Left ventricle myocardium superior (tissue), 1 donor: ENCODE measurements at regions not wholly inside any gene's neighbourhood (a gene's known extent, or its start where the extent isn't known, plus 50 kb on each side); places are given as distances from the start of the nearest gene placed in this dataset.
"Not testable (repeated sequence)": the region's sequence is repeated elsewhere in the genome, so short reads cannot be mapped to it uniquely, and the experiment has no call there.

Source experiments
- ATAC-seq: fragments of 200-7000 bp; cut with Tn5 transposase; one replicate; pipeline ENCODE4 v1.9.1; 2020; ENCODE audit warnings: mild to moderate bottlenecking, moderate library complexity
- DNase-seq: peaks from one replicate; pipeline ENCODE4 v3.0.0-alpha.2; 2020
- intact Hi-C: fragments of 100-400 bp; cut with micrococcal nuclease; formaldehyde crosslinking; loops from one replicate; pipeline ENCODE4 v1.11.0; 2022
- donor health status: DM: no; HTN: yes; CAD: no; lungs with severe emphysema.

DNA sequence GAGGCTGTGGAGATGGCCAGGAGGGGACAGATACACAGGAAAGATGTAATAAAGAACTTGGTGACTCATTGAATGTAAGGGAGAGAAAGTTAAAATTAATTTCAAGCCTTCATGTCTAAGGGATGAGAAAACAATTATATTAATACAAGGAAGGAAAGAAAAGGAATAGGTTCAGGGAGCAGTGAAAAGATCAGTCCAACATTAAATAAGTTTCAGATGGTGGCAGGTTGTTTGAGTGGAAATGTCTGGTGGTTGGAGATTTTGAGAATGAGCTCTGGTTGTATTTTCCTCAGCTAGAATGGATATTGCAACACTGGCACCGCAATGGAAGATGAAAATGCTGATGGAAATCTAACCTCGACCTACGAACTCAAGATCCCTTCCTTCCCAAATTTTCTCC, 304.3 kb downstream of the COL12A1 start:
- DNase-seq = no peak
- ATAC-seq = no peak
- intact Hi-C loops = no loop called here

- ATAC-seq = no peak
- no peak for DNase-seq
- intact Hi-C loops = no loop called here
Observed at GRCh38 chr6:74899416-74899815, 306.4 kb downstream of the COL12A1 start.

- intact Hi-C loops = no loop called here
- ATAC-seq = no peak
- peak; percentile 23 for DNase-seq
Observed at GRCh38 chr6:74892091-74892490, 313.8 kb downstream of the COL12A1 start.

GRCh38 chr6:74891349-74891831, 314.5 kb downstream of the COL12A1 start:
- peak; percentile 96 for ATAC-seq
- DNase-seq = peak; percentile 25
- intact Hi-C loops = no loop called here

GRCh38 chr6:74889635-74890034, 316.2 kb downstream of the COL12A1 start:
- no peak for DNase-seq
- no peak for ATAC-seq
- intact Hi-C loops = no loop called here

DNA sequence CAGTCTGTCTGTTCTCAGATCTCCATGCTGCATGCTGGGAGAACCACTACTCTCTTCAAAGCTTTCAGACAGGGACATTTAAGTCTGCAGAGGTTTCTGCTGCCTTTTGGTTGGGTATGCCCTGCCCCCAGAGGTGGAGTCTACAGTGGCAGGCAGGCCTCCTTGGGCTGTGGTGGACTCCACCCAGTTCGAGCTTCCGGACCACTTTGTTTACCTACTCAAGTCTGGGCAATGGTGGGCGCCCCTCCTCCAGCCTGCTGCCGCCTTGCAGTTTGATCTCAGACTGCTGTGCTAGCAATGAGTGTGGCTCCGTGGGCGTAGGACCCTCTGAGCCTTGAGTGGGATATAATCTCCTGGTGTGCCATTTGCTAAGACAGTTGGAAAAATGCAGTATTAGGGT, 317.1 kb downstream of the COL12A1 start:
- intact Hi-C loops, DNase-seq: not testable (repeated sequence)

GRCh38 chr6:74879976-74880375, 325.9 kb downstream of the COL12A1 start:
- no peak for ATAC-seq
- DNase-seq = no peak
- intact Hi-C loops = no loop called here

More for the DNA sequence above, 317.1 kb downstream of the COL12A1 start:
- not testable (repeated sequence) for ATAC-seq

DNA sequence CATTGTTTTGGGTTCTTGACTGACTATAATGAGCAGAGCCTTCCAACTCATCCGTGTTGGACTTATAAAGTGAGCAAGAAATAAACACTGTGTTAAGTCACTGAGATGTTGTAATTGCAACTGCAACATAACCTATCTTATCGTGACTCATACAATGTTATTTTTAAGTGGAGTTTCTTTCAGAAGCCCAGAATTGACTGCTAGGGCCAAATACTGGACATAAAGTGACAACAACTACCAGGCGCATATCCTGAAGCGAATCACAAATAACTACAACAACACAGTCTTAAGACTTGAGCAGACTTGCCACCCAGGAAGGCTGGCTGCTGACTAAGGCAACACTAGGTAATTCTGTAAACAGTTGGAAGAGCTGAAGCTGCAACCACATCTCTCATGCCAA, 326.6 kb downstream of the COL12A1 start:
- peak; percentile 74 for ATAC-seq
- no peak for DNase-seq
- intact Hi-C loops = no loop called here

DNA sequence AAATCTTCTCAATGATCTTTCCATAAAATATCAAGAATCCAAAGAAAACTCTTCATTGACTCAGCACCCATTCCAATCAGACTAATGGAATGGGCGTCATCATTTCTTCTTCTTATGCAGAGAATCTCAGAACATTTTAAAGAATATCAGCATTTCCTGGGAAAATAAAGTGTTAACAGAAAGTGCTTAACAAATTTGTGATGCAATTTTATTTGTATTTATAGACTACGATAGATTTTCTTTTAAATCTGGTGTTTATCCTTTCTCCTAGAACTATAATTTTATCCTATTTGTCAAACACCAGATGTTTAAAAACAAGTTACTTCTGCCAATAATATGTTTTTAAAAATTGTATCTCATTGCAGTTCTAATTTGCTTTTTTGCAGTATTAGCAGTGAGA, 330.7 kb downstream of the COL12A1 start:
- ATAC-seq (no peak), DNase-seq (no peak)
- intact Hi-C loops = no loop called here

DNA sequence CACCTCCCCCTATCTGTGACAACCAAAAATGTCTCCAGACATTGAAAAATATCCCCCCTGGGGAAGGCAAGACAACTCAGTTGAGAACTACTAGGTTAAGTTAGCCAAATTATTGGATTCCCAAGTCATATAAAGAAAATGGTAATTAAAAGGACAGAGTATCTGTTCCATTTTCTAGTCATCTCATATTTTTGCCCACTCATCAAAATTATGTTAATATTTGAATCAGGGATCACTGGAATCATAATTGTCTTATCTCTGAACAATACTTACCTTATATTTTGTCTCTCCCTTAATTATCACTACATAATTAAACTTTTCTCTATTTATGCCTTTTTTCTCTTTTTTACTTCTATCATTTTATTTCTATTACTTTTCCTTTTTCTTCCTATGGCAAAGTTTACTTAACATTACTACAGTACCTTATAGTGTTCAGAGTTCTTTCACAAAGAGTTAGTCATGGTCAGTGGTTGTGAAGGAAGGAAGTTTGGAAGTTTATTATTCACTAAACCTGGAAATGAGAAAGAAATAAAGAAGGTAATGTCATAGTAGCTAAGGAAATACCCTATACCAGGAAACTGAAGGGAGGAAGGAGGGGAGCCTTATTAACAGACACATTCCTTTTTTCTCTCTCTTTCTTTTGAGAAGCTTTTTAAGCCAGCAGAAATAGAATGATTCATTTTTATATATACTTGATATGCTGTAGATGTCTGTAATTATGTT, 332.9 kb downstream of the COL12A1 start:
- no peak for ATAC-seq
- no peak for DNase-seq
- intact Hi-C loops = no loop called here

DNA sequence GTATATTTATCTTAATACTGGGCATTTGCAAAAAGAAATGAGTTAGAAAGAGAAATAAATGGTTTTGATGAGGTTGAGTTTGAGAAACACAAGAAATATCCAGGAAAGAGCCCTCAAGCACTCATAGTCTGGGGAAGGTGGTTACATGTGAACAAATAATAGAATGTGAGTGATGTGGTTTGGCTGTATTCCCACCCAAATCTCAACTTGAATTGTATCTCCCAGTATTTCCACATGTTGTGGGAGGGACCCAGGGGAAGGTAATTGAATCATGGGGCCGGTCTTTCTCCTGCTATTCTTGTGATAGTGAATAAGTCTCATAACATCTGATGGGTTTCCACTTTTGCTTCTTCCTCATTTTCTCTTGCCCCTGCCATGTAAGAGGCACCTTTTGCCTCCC, 334.1 kb downstream of the COL12A1 start:
- intact Hi-C loops = no loop called here
- ATAC-seq (no peak), DNase-seq (no peak)

DNA sequence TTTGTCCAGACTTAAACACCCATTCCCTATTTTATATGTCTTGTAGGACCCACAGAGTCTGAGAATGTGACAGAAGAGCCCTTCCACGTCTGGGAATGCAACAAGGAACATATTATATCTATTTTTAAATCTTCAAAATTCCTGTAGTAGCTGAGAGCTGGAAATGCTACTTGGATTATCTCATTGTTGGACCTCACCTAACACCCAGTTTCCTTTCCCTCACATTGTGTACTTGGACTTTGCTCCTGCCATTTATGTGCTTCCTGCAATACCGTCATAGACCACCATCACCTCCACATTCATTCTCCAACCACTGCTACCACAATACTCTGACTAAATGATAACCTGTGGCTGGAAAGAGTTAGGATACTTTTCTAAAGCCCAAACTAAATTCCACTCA, 335.4 kb downstream of the COL12A1 start:
- intact Hi-C loops = no loop called here
- DNase-seq (no peak), ATAC-seq (no peak)

DNA sequence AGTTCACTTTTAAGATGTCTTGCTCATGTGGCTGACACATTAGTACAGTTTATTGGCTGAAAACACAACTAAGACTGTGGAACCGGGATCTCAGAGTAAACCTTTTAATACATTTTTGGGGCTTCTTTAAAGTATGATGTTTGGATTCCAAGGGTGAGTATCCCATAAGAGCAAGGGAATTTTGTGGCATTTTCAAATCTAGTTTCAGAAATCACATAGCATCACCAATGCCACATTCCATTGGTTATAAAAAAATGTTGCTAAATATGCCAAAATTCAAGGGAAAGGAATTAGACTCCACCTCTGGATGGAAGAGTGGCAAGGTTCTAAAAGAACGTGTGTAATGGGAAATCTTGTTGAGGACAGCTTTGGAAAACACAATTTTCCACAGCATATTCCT, 338.6 kb downstream of the COL12A1 start:
- ATAC-seq = no peak
- no peak for DNase-seq
- intact Hi-C loops = no loop called here

- DNase-seq (no peak), ATAC-seq (no peak)
- intact Hi-C loops = no loop called here
Observed at GRCh38 chr6:74863968-74864367, 341.9 kb downstream of the COL12A1 start.

DNA sequence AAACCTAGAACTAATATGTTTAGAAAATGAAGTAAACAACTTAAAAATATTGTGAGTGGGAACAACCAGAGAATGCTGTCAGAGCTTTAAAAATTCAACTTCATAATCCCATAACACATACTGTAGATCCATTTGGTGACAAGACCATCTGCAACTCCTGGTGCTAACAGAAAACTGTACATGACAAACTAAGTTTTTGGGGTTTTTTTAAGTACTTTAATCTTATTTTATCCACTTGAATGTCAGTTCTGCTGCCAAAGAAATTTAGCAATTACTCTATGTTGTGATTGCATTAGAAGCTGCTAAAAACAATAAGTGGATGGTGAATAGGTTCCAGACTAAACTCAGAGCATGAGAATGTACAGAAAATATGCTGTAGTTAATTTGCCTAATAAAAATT, 345.4 kb downstream of the COL12A1 start:
- DNase-seq (no peak), ATAC-seq (no peak)
- intact Hi-C loops = no loop called here

DNA sequence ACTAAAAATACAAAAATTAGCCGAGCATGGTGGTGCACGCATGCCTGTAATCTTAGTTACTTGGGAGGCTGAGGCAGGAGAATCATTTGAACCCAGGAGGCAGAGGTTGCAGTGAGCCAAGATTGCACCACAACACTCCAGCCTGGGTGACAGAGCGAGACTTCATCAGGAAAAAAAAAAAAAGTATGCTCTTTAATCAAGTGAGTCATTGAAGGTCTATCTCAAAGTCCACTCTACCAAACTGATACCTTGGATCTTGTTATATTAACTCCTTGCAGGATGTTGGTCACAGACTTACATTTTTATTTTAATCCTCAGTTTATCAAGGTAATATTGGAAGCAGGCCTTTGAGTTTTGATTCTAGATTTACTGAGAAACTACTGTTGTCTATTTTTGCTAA, 348.7 kb downstream of the COL12A1 start:
- ATAC-seq = no peak
- intact Hi-C loops = no loop called here
- DNase-seq = no peak

- no peak for DNase-seq
- intact Hi-C loops = no loop called here
- ATAC-seq = no peak
Observed at GRCh38 chr6:74853991-74854390, 351.9 kb downstream of the COL12A1 start.

GRCh38 chr6:74851596-74851995, 354.3 kb downstream of the COL12A1 start:
- ATAC-seq (no peak), DNase-seq (no peak)
- intact Hi-C loops = no loop called here

DNA sequence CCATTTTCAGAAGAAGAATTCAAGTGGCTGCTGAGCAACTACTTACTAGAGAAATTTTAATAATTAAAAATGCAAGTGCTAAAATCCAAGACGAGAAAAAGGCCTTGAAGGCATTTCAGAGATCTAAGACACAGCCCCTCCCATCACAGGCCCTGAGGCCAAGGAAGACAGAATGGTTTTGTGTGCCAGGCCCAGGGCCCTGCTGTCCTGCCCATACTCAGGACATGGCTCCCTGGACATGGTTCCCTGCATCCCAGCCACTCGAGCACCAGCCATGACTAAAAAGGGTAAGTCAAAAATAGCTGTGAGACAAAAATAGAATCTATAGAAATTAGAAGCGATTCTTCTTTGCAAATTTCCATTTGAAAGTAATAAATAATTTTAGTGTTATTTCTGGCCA, 364.9 kb downstream of the COL12A1 start:
- no peak for DNase-seq
- intact Hi-C loops = no loop called here
- ATAC-seq = no peak

GRCh38 chr6:74834967-74835366, 370.9 kb downstream of the COL12A1 start:
- intact Hi-C loops = no loop called here
- ATAC-seq = no peak
- no peak for DNase-seq

GRCh38 chr6:74826263-74826662, 379.6 kb downstream of the COL12A1 start:
- DNase-seq = no peak
- intact Hi-C loops = no loop called here
- ATAC-seq = peak; percentile 41

DNA sequence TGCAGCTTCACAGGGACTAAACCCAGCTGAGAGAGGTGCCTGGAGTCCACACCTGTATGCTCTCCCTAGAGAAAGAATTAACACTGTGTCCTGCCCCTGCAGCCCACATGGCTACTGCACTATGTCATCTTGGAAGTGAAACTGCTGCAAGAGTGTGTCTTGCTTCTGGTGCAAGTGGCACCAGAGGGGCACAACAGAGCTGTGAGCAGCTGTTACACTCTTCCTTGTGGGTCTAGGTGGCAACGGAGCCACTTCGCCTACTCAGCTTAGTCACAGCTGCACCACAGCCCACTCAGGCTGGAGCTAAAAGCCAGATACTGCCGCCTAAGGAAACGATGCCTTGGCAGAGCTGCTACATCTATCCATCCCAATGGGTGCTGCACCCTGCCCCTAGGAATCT, 391.4 kb downstream of the COL12A1 start:
- DNase-seq = no peak
- ATAC-seq = no peak
- intact Hi-C loops = no loop called here
